ENCODE measurements at regions not wholly inside any gene's neighbourhood (a gene's known extent, or its start where the extent isn't known, plus 50 kb on each side); places are given as distances from the start of the nearest gene placed in this dataset.

DNA sequence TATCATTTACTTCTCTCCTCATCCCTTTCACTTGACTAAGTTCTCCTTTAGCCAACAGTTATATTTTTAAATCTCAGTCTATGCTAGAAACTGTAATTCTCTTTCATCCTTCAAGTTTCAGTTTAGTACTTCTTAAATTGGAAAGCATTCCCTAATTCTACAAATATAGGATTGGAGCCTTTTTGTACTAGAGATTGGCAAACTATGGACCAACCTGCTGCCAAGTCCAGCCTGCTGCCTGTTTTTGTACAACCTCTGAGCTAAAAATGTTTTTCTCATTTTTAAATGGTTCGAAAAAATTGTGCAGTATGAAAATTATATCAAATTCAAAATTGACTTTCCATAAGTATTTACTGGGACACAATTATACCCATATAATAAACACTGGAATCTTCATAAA lies 1381.5 kb upstream of the SPRY2 start:
- ChIA-PET POLR2A (no interaction called here), CTCF (no interaction called here)
- TF ChIP-seq HDGF (IDR thresholded peaks at IDR 0.05; ENCODE audit: borderline replicate concordance), result no peak
- no peak for TF ChIP-seq BHLHE40 (IDR thresholded peaks at IDR 0.05; ENCODE audit: borderline replicate concordance)
- TF ChIP-seq FOXM1 (IDR thresholded peaks at IDR 0.05; ENCODE audit: borderline replicate concordance), result no peak
- TF ChIP-seq ZNF384 (IDR thresholded peaks at IDR 0.05), result no peak
- no peak for TF ChIP-seq ELF4 (IDR thresholded peaks at IDR 0.05)
- no peak for TF ChIP-seq FOXK2 (IDR thresholded peaks at IDR 0.05)
- TF ChIP-seq FOXA1 (IDR thresholded peaks at IDR 0.05), result no peak
- no peak for DNase-seq (ENCODE audit: extremely low spot score)

DNA sequence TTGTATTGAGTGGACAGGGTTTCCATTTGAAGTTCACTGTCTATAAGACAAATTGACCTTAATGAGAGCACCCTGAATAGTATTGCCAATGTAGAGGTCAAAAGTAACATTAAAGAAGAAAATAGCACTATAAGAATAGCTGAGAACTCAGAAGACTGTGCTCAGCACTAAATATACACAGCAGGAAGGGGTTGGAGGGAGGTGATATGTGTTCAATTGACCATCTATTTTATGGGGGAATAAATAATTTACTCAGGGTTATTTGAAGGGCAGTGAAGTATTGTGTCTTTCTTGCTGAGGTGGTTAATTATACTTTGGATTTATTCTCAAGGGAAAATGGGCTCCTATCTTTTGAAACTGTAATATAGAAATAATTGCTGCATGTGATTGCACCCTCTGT lies 1380.5 kb upstream of the SPRY2 start:
- ChIA-PET CTCF (no interaction called here), POLR2A (no interaction called here)
- no peak for TF ChIP-seq FOXM1 (IDR thresholded peaks at IDR 0.05; ENCODE audit: borderline replicate concordance)
- no peak for TF ChIP-seq LEF1 (IDR thresholded peaks at IDR 0.05; ENCODE audit: borderline replicate concordance)
- no peak for TF ChIP-seq L3MBTL2 (conservative IDR thresholded peaks at IDR 0.05)
- no peak for TF ChIP-seq SP1 (IDR thresholded peaks at IDR 0.05)
- TF ChIP-seq HDGF (IDR thresholded peaks at IDR 0.05; ENCODE audit: borderline replicate concordance), result no peak
- no peak for TF ChIP-seq FOXA1 (IDR thresholded peaks at IDR 0.05)
- no peak for DNase-seq (ENCODE audit: extremely low spot score)

DNA sequence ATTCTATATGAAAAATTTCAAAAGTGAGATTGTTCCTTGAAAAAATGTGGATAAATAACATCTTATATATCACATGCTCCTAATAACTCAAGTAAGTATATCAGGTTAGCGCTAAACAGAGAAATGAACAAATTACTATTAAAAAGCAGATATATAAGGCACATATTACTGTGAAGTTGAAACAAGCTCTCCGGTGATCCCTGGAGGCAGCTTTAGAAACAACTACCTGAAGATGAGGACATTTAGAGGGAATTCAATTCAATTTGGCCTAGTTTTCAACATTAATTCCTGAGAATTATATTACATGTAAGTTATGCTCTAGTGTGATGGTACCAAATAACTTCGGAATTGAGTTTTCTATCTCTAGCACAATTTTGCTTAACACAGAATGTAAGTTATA lies 1373.6 kb upstream of the SPRY2 start:
- ChIA-PET POLR2A (no interaction called here), CTCF (no interaction called here)
- TF ChIP-seq ZNF384 (IDR thresholded peaks at IDR 0.05) (no peak), FOXM1 (IDR thresholded peaks at IDR 0.05; ENCODE audit: borderline replicate concordance) (no peak), ELF4 (IDR thresholded peaks at IDR 0.05) (no peak), ARNT (IDR thresholded peaks at IDR 0.05) (no peak), CTBP1 (IDR thresholded peaks at IDR 0.05; ENCODE audit: borderline replicate concordance) (no peak), HDGF (IDR thresholded peaks at IDR 0.05; ENCODE audit: borderline replicate concordance) (no peak), TARDBP (IDR thresholded peaks at IDR 0.05) (no peak), FOXK2 (IDR thresholded peaks at IDR 0.05) (no peak)
- DNase-seq (ENCODE audit: extremely low spot score), result no peak

DNA sequence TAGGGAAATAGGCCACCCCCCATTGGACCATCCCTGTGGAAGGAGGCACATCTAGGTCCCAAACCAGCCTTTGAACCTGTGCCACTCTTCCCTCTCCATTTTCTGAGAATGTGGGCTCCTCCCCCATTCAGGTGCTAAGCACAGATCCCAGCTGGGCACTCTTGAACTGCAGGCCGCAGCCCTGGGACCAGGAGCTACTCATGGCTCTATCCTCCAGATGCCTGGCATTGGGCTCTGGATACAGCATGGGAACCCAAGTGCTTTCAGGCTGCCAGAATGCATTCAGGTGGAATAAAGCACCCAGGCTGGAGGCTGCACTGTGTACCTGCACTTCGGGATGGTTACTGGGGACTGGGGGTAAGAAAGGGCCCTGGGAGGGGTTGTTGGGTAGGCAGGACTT lies 1372.3 kb upstream of the SPRY2 start:
- DNase-seq (ENCODE audit: extremely low spot score), result no peak
- no peak for TF ChIP-seq FOXA1 (IDR thresholded peaks at IDR 0.05)
- no peak for TF ChIP-seq ARNT (IDR thresholded peaks at IDR 0.05)
- TF ChIP-seq CTBP1 (IDR thresholded peaks at IDR 0.05; ENCODE audit: borderline replicate concordance), result no peak
- no peak for TF ChIP-seq LEF1 (IDR thresholded peaks at IDR 0.05; ENCODE audit: borderline replicate concordance)
- no peak for TF ChIP-seq ZNF384 (IDR thresholded peaks at IDR 0.05)
- TF ChIP-seq FOXM1 (IDR thresholded peaks at IDR 0.05; ENCODE audit: borderline replicate concordance), result no peak
- no peak for TF ChIP-seq SUZ12 (IDR thresholded peaks at IDR 0.05)
- no peak for TF ChIP-seq BHLHE40 (IDR thresholded peaks at IDR 0.05; ENCODE audit: borderline replicate concordance)
- no peak for TF ChIP-seq NFRKB (IDR thresholded peaks at IDR 0.05)
- TF ChIP-seq, protein P1, sequence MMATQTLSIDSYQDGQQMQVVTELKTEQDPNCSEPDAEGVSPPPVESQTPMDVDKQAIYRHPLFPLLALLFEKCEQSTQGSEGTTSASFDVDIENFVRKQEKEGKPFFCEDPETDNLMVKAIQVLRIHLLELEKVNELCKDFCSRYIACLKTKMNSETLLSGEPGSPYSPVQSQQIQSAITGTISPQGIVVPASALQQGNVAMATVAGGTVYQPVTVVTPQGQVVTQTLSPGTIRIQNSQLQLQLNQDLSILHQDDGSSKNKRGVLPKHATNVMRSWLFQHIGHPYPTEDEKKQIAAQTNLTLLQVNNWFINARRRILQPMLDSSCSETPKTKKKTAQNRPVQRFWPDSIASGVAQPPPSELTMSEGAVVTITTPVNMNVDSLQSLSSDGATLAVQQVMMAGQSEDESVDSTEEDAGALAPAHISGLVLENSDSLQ (IDR thresholded peaks at IDR 0.05), result no peak
- TF ChIP-seq HDGF (IDR thresholded peaks at IDR 0.05; ENCODE audit: borderline replicate concordance), result no peak
- TF ChIP-seq L3MBTL2 (conservative IDR thresholded peaks at IDR 0.05), result no peak
- TF ChIP-seq FOXK2 (IDR thresholded peaks at IDR 0.05), result no peak
- no peak for TF ChIP-seq SP1 (IDR thresholded peaks at IDR 0.05)
- no peak for TF ChIP-seq TARDBP (IDR thresholded peaks at IDR 0.05)
- no peak for TF ChIP-seq ELF4 (IDR thresholded peaks at IDR 0.05)
- CTCF ChIA-PET, result no interaction called here
- POLR2A ChIA-PET, result no interaction called here

DNA sequence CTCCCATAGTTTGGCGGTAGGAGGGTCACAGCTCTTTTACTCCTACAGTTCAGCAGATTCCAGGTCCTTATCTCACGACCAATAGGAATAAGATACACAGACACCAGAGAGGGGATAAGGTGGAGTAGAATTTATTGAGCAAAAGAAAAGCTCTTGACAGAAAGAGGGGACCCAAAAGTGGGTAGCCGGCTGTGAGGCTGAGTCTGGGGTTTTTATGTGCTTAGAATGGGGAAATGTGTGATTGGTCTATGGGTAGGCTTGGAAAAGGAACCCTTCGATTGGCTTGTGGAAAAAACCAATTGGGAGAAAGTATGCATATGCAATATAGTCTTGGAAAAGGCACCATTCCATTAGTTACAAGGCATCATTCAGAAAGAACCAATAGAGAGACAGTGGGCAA lies 1356.9 kb upstream of the SPRY2 start:
- ChIA-PET POLR2A (no interaction called here), CTCF (no interaction called here)
- no peak for TF ChIP-seq HDGF (IDR thresholded peaks at IDR 0.05; ENCODE audit: borderline replicate concordance)
- TF ChIP-seq, protein P1 (IDR thresholded peaks at IDR 0.05), result no peak
- TF ChIP-seq LEF1 (IDR thresholded peaks at IDR 0.05; ENCODE audit: borderline replicate concordance), result no peak
- TF ChIP-seq ELF4 (IDR thresholded peaks at IDR 0.05), result no peak
- TF ChIP-seq NFRKB (IDR thresholded peaks at IDR 0.05), result no peak
- no peak for TF ChIP-seq FOXA1 (IDR thresholded peaks at IDR 0.05)
- no peak for TF ChIP-seq BHLHE40 (IDR thresholded peaks at IDR 0.05; ENCODE audit: borderline replicate concordance)
- TF ChIP-seq SUZ12 (IDR thresholded peaks at IDR 0.05), result no peak
- TF ChIP-seq SP1 (IDR thresholded peaks at IDR 0.05), result no peak
- no peak for TF ChIP-seq TARDBP (IDR thresholded peaks at IDR 0.05)
- TF ChIP-seq ARNT (IDR thresholded peaks at IDR 0.05), result no peak
- TF ChIP-seq ZNF384 (IDR thresholded peaks at IDR 0.05), result no peak
- no peak for TF ChIP-seq CTBP1 (IDR thresholded peaks at IDR 0.05; ENCODE audit: borderline replicate concordance)
- no peak for TF ChIP-seq FOXM1 (IDR thresholded peaks at IDR 0.05; ENCODE audit: borderline replicate concordance)
- TF ChIP-seq FOXK2 (IDR thresholded peaks at IDR 0.05), result no peak
- TF ChIP-seq L3MBTL2 (conservative IDR thresholded peaks at IDR 0.05), result no peak
- DNase-seq (ENCODE audit: extremely low spot score), result no peak

DNA sequence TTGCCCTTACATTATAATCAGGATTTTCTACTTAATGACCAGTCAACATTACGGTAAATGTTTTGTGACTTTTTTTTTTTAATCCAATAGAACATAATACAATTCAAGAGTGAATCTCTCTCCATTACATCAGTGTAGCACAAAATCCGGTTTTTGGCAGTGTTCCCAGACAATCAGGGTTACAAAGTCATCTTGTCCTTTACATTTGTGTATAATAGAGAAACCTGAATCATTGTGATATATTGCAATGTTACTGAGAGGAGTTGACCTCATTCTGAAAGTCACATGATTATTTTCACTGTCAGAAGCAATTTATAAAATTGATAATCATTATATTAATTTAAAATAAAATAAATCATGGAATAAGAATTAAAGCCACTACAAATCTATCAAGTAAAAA lies 1346.0 kb upstream of the SPRY2 start:
- no peak for DNase-seq (ENCODE audit: extremely low spot score)
- CTCF ChIA-PET, result interaction anchor here (0.7 kb wide), 1 partner anchor 1305 kb away, joined by 3 read pairs; no protein-coding TSS in a partner anchor
- TF ChIP-seq HDGF (IDR thresholded peaks at IDR 0.05; ENCODE audit: borderline replicate concordance) (no peak), FOXK2 (IDR thresholded peaks at IDR 0.05) (no peak), CTBP1 (IDR thresholded peaks at IDR 0.05; ENCODE audit: borderline replicate concordance) (no peak), LEF1 (IDR thresholded peaks at IDR 0.05; ENCODE audit: borderline replicate concordance) (no peak), L3MBTL2 (conservative IDR thresholded peaks at IDR 0.05) (no peak), ELF4 (IDR thresholded peaks at IDR 0.05) (no peak), NFRKB (IDR thresholded peaks at IDR 0.05) (no peak), TARDBP (IDR thresholded peaks at IDR 0.05) (no peak), BHLHE40 (IDR thresholded peaks at IDR 0.05; ENCODE audit: borderline replicate concordance) (no peak), ZNF384 (IDR thresholded peaks at IDR 0.05) (no peak)
- TF ChIP-seq, protein P1 (IDR thresholded peaks at IDR 0.05), result no peak
- POLR2A ChIA-PET, result no interaction called here
